Cerebellar nuclear complex (tissue), 1 donor: ENCODE measurements at regions not wholly inside any gene's neighbourhood (a gene's known extent, or its start where the extent isn't known, plus 50 kb on each side); places are given as distances from the start of the nearest gene placed in this dataset.
"Not testable (repeated sequence)": the region's sequence is repeated elsewhere in the genome, so short reads cannot be mapped to it uniquely, and the experiment has no call there.

ENCODE experiments used
- DNase-seq, 2 experiments: peaks; one replicate each; lab custom pipeline; 2025; lab: John Stamatoyannopoulos, UW

GRCh38 chr7:22066522-22066921 is 120.8 kb upstream of the CDCA7L start:
- DNase-seq: no peak

GRCh38 chr7:22064816-22065215 is 119.1 kb upstream of the CDCA7L start:
- DNase-seq: no peak

DNA sequence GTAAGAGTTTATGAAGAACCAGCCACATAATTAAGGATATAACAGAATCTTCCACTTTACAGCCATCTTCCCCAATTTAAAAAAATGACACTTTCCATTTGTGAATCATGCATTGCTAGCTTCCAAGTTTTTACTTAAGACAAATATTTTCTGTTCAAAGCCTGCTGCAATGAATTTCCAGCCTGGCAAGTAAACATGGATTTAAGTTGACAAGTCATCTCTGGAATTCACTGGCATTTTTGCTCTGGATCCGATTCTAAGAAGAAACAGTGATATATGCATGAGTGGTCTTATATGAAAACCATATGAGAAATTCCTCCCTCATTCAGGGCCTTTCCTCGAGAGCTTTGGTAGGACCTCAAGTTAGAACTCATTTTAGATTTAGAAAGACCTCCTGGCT is 116.1 kb upstream of the CDCA7L start:
- no peak for DNase-seq

DNA sequence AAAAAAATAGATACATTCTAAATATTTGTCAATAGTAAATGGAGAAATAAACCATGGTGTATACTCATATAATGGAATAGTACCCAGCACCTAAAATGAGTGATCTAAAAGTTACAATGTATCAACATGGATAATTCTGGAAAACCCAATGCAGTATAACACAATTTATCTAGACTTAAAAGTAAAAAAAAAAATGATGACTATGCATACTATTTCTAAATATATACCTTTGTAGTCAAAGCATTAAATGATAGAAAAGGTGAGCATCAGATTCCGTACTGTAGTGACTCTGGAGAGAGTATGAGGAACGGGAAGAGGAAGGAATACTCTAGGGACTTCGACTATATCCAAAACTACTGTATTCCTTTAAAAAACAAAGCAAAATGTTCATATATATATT is 115.2 kb upstream of the CDCA7L start:
- DNase-seq: no peak

- DNase-seq: no peak
Observed at GRCh38 chr7:22060197-22060596, 114.5 kb upstream of the CDCA7L start.

DNA sequence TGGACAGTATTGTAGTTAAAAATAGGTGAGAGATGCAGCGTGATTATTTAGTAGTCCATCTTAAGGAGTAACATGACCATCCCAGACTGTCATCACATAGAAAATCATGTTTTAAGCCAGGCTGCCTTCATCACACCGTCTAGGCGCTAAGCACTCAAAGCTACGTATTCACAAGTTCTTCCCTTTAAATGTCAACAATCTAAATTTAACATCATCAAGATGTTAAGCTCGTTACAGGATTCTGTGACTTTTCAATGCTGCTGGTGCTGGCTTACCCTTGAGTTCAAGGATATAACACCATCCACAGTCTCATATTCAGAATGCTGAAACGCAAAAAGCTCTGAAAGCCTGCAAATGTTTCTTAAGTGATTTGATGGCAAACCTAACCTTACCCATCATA is 109.5 kb upstream of the CDCA7L start:
- DNase-seq: no peak

GRCh38 chr7:22052674-22053365 is 107.1 kb upstream of the CDCA7L start:
- DNase-seq: no peak

DNA sequence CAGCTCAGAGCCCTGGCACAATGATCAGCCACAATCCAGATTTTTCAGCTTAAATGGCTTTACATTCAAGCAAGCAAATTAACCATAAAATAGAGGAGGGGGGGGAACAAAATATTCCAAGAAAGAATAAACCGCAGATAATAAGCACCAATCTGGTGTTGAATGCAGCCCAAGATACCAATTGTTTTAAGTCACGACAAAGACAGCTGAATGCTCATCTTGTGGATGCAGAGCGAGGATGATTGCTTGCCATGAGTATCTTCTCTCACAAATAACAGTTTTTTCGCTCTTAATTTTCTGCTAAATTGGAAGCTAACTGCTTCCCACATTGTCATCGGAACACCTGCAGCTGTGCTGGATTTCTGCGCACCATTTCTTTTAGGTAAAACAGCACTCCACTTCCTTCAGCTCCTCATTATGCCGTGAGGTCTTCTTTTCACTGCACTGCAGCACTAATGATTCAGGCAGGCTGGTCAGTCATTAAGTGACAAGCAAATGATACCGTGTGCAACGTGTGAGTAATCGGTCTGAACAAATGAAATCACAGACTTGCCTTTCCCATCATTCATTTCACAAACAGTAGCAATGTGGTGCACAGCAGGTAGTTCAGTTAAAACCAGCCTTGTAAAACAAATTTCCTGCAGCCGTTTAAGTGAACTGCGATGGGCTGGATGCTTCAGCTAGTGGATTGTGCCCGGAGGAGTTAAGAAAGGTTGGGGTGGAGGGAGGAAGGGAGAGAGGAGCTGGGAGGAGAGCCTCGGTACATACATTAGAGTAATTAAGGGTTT is 106.4 kb upstream of the CDCA7L start:
- no peak for DNase-seq

DNA sequence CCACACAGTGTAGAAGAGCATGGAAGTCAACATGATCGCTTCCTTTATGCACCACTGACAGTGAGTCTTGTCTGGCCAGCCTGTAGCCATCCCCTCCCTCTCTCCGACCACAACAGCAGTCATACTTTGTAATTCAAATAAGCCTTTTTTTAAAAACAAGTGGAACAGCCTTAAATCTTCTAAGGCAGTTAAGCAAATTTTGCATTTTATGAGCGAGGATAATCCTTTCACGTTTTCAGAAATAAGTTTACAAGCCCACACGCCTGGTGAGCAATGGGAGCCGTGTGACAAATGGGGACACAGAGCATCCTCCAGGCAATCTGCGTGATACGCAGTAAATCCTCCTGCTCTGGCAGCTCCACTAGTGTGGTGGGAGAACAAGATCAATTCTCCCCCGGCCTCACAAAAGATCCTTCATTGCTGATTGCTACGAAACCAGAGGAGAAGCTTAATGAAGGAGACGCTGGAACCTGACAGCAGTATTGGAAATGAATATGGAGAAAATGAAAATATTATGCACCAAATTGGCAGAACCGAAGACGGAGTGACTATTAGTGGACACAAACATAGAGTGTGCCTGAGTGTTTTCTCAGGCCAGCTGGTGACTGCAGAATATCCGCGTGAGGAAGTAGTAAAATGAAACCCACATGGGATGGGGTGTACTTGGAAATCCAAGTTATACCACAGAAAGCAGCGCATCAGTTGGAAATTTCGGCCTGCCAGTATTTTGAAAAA is 104.2 kb upstream of the CDCA7L start:
- no peak for DNase-seq

- DNase-seq: no peak
Observed at GRCh38 chr7:22043367-22043766, 97.7 kb upstream of the CDCA7L start.

GRCh38 chr7:22040923-22041595 is 95.4 kb upstream of the CDCA7L start:
- DNase-seq: no peak

DNA sequence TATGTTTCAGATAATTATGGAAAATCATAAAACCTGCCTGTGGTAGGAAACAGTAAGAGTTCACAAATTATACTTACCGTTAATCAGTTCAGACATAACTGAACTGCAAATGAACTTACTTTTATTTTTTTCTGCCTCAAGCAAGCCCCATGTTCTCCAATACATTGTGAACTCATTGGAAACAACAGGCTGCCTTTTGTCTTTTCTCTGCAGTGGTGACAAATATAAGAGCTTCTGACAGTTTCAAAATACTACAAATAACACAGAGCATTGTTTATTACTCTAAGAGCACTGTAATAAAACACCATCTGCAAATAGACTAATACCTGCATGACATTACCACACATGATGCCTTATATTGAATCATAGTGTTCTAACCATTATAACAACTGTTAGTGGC is 94.0 kb upstream of the CDCA7L start:
- no peak for DNase-seq

- DNase-seq: not testable (repeated sequence)
Observed at GRCh38 chr7:22032356-22032755, 86.7 kb upstream of the CDCA7L start.

- DNase-seq: not testable (repeated sequence)
Observed at GRCh38 chr7:22028656-22029055, 83.0 kb upstream of the CDCA7L start.

- DNase-seq: no peak
Observed at GRCh38 chr7:22027475-22027874, 81.8 kb upstream of the CDCA7L start.

DNA sequence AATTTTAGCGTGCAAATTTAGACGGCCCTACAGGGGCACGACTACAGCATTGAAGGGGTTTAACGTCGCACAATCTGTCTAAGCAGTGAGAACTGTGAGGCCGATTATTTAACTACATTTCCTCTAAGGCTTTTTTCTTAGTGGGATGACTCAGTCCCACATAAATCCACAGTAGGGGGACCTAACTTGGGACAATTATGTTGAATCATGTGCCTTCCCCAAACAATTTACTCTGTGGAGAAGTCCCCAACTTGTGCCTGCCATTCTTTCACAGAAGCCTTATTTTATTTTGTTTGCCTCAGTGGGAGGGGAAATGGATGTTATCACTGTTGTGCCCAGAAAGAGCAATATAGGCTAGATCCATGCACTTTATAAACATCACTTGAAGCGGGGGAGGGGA is 80.3 kb upstream of the CDCA7L start:
- no peak for DNase-seq

DNA sequence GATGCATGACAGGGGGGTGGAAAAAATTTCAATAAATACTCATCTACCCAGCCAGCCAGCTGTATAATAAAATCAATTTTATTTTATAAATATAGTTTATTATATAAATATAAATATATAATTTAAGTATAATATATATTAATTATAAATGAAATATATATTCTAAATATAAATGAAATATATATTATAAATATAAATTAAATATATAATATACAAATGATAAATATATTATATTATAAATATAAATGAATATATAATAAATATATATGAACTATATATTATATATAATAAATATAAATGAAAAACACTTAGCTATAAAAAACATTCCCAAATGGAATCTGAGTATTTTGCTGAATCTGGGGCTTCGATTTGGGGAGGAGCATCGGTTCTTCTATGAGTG is 79.4 kb upstream of the CDCA7L start:
- DNase-seq: no peak

DNA sequence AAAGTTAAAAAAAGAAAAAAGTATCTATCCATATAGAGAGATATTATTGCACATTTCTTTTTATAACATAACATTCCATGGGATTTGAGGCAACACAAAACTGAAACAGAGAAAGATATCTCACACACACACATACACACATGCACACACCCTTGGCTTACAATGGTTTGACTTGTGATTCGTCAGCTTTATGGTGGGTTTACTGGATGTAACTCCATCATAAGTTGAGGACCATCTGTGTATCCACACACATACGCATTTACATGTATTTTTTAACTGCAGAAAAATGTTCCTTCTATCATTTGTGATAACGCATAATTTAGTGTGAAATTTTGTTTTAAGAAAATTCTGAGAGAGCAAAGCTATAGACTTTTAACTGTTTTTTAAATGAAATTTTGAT is 74.2 kb upstream of the CDCA7L start:
- no peak for DNase-seq

- DNase-seq: peak in 1 of 2 experiments; percentile 3
Observed at GRCh38 chr7:22016507-22016906, 70.8 kb upstream of the CDCA7L start.

DNA sequence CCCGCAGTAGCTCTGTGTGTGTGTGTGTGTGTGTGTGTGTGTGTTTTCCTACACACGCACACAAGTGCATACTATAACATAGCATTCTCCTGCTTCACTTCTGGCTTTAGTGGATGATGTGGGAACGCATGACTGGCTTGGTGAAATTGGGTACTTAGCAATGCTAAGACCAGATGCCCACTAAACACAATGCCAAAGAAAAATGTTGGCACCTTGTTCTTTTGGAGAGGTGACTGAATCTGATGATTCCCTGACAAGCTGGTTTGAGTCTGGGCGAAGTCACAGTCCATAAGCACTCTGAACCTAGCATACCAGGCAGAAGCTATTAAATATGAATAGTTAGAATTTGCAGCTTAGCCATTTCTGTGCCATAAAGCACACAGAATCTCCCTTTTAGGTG is 68.0 kb upstream of the CDCA7L start:
- peak in 1 of 2 experiments; percentile 3 for DNase-seq

DNA sequence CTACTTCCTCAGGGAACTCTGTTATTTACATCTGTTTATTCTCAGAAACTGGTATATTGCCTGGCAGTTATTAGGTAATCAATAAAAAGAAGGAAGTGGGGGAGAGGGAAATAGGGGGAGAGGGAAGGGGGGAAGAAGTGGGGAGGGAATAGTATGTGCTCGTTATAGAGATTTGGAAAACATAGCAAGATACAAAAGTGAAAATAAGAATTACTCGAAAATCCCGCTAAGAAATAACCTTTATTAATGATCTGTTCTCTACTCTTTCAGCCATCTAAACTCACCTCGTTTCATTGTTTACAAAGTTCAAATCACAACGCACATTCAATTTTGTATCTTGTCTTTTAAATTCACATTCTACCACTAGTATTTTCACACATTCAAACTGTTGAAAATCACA is 63.0 kb upstream of the CDCA7L start:
- DNase-seq: no peak

GRCh38 chr7:22008087-22008486 is 62.4 kb upstream of the CDCA7L start:
- DNase-seq: no peak
